AG08395 (cell line): ENCODE measurements at regions not wholly inside any gene's neighbourhood (a gene's known extent, or its start where the extent isn't known, plus 50 kb on each side); places are given as distances from the start of the nearest gene placed in this dataset.

Source experiments
- DNase-seq: peaks from one replicate; pipeline ENCODE4 v3.0.0; 2012; ENCODE audit warnings: mixed read lengths, low spot score

DNA sequence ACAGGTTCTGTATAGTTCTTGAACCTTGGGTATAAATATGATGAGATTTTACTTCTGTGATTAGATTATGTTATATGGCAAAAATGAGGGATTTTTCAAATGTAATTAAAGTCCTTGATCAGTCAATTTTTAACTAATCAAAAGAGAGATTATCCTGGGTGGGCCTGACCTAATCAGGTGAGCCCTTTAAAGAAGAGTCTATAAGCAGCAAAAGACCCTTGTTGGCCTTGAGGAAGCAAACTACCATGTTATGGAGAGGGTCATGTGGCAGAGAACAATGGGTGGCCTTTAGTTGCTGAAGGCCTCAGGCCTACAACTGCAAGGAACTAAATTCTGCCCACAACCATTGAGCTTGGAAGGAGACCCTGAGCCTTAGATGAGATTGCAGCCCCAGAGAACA lies 102.5 kb upstream of the RIPOR2 start:
- no peak for DNase-seq

DNA sequence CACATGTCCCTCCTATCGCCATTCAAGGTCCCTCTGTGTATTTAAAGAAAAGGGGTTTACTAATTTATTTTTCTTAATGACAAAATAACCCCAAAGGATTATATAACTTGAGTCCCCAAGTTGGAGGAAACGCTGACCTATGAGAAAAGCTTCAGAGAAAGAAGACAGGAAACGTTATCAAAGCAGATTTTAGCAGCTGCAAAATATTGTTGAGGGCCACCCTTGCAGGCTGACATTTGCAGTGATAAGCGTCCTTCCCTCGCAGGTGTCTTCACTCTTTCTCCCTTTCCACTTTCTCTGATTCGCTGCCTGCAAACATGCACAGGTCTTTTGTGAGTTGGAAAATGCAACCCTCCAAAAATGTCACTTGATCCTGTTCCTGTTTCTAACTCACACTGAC lies 103.2 kb upstream of the RIPOR2 start:
- DNase-seq = no peak

DNA sequence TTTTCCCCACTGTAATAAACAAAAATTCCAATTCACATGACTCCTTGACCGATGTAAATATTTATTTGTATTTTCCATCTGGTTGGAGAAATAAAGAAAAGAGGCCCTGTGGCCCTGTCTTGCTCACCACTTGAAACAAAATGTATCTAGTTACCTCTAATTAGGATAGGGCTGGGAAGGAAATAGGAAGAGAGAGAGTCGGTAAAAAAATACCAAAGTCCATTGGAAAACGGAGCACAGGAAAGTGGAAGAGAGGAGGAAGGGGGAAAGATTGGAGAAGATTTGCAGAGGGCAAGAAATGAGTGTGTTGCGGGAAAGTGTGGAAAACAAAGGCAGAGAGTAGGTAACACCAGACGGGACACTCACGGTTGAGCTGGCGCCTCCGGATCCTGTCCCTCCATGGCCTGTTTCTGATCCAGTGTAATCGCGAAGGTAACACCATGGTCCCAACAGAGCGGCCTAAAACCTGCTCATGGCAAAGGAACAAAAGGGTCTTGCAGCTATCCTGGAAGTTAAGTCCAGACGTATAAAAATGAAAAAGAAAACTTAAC lies 105.8 kb upstream of the RIPOR2 start:
- DNase-seq = no peak

DNA sequence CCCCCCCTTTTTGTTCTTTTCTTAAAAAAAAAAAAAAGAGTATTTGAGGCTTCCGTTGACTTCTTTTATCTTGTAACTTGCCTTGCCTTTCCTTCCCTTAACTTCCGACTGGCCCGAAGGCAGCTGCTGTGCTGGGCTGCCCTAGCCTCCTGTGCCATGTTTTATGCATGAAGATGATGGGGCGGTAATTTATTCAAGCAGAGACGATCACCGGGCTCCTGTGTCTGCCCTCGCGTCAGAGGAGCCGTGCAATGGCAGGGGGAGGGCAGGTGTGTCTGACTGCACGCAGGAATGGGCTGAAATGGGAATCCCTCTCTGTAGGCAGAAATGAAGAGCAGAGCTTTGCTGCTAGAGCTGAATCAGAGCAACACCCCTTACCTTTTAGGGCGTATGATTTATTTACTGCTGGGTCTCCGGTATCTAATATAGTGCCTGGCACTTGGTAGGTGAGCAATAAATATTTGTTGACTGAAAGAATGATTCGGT lies 106.3 kb upstream of the RIPOR2 start:
- no peak for DNase-seq

DNA sequence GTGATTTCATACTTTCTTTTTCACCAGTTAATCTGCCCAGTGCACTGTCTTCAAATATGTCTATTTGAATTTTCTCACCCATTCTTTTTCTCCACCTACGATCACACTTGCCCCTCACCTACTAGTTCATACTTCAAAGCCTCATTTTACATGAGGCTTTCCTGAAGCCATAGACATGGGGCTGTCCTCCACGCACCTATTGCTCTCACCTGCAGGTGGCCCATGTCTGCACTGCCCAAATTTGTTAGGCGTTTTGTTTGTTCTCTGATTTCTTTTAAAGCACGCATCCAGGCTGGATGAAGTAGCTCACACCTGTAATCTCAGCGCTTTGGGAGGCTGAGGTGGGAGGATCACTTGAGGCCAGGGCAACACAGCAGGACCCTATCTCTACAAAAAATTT lies 106.8 kb upstream of the RIPOR2 start:
- DNase-seq = no peak

DNA sequence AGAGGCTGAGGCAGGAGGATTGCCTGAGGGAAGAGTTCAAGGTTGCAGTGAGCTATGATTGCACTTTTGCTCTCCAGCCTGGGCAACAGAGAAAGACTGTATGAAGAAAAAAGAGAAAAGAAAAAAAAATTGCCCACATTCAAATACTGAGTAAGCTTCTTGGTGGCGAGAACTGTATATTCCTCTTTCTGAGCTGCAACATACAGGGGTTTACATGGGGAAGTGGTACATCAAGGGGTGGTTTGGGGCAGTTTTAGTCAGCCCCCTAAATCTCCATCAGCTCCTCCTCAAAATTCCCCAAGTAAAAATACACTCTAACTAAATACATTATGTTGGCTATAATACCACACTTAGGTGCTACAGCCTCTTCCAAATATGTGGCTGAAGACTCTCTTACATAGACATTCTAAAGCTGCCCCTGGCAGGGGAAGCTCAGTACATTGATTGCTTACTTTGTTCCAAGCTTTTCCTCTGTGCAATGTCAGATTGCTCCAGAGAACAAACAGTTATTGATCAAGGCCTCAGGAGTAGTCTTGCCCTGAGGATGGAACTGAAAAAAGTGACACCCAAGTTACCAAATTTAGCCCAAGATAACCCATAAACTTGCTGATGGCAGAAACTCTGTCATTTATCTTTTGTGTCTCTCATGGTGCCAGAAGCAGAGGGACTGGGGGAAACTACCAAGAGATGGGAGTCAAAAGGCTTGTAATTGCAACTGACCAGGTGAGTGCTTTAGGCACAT lies 107.4 kb upstream of the RIPOR2 start:
- no peak for DNase-seq

DNA sequence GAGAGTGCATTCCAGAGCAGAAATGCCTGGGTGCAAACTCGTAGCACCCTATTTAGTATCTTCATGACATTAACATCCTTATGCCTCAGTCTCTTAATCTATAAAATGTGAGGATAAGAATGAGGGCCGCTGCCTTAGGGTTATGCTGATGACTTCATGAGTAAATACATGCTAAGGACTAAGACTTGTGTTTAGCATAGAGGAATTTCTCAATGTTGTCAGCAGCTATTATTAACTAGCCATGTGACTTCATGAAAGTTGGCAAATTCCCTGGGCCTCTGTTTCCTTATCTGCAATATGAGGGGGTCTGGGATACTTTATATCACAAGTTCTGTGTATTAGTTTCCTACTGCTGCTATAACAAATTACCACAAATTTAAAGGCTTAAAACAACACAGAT lies 108.1 kb upstream of the RIPOR2 start:
- no peak for DNase-seq

DNA sequence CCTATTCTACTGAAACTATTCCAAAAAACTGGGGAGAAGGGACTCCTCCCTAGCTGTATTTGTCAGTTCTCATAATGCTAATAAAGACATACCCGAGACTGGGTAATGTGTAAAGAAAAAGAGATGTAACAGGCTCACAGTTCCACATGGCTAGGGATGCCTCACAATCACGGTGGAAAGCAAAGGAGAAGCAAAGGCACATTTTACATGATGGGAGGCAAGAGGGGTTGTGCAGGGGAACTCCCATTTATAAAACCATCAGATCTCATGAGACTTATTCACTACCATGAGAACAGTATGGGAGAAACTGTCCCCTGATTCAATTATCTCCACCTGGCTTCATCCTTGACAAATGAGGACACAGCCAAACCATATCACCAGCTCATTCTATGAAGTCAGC lies 111.2 kb upstream of the RIPOR2 start:
- DNase-seq = no peak

DNA sequence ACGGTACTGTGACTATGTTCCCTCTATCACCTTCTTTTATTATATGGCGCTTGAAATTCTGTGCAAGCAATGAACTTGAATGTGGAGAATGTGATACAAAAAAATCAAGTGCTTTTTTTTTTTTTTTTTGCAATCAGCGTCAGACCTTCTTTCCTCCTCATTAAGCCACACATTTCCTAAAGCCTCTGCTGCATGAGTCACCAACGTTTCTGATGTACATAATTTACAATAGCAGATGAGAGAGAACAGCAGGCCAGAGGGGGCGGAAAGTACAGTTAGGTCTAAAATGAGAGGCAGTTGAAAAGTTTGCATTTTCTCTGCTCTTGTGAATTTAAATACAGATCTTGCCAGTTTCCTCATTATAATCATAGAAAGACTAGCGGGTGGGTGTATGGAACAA lies 114.6 kb upstream of the RIPOR2 start:
- DNase-seq = peak; percentile 47

DNA sequence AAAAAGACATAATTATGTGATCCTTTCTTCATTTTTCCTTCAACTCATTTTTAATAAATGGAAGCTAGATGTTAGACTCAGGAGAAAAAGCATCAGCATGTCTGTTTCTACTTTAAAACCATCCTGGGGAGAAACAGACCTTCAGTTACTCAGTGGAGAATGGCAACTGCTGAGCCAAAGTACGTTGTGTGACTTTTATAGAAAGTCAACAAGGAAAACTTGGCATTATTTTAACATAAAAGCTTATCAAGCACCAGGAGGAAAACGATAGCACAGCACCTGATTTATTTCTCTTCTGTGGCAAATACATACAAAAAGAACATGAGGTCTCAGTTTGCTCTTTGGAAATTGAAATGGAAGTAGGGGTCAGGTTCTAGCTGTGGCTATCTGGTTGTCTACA lies 115.3 kb upstream of the RIPOR2 start:
- no peak for DNase-seq

DNA sequence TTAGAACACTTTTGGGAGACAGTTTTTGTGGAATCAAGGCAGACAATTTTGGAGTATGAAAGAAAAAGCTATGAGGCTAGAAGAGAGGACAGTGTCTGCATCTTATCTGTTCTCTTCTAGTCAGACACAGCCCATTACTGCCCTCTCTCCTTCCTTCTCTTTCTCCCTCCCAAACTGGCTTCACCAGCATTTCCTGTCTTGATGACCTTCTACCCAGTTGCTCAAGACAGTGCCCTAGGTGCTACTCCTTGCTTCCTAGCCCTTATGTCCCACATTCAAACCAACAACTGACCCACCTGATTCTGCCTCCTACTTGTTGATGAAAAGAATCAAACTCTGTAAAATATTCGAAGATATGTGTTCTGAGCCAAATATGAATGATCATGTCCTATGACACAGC lies 116.4 kb upstream of the RIPOR2 start:
- no peak for DNase-seq

DNA sequence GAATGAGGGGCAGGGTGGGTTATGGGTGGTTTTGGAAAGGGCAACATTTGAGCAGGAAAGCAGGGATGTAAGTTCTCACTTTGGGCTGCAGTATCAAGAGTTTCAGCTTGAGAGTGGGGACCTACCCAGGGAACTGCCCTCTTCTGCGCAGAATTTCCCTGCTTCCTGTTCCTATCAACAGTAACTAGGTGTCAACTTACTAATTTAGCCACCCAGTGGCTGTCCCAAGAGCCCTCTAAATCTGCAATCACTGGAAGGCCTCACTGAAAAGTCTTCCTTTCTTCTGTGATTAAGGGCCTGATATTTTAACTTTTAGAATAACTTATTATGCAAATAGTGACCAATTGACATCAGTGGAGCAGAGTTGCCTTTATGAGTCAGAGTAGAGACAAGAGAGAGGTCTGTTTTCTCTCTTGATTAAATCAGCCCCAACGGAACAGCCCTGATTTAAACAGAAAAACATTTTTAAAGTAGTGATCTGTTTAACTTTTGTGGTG lies 118.2 kb upstream of the RIPOR2 start:
- DNase-seq = peak; percentile 68

DNA sequence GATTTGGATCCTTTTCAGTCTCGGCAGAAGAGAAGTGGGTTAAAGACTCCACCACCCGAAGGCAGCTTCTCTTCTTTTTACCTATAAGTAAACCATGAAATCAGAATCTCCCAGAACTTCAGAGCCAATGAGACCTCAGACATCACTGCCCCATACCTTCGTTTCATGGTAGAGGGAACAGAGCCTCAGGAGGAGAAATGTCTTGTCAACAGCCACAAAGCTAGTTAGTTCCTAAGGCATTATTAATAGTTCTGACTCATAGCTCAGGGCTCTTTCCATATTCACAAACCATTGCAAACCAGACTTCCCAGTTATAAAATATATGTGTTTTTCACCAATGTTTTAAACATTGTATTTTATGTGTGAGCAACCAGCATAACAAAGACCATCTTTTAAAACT lies 118.7 kb upstream of the RIPOR2 start:
- DNase-seq = peak; percentile 77

DNA sequence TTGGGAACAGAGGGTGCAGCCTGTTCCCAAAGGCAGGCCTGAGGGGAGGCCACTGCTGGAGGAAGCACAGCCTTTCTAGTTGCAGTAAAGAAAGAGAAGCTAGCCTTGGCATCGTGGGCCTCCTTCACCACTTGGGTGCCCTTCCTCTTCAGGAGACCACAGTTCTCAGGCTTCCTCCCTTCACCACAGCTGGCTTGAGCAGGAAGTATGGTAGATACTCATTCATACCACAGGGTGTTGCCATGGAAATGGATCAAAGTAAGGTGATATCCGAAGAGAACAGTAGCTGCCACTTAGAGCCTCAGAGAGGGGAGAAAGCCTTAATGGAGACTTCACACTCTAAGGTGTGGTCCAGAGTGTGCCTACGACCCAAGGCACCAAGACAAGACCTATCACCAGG lies 120.4 kb upstream of the RIPOR2 start:
- no peak for DNase-seq

DNA sequence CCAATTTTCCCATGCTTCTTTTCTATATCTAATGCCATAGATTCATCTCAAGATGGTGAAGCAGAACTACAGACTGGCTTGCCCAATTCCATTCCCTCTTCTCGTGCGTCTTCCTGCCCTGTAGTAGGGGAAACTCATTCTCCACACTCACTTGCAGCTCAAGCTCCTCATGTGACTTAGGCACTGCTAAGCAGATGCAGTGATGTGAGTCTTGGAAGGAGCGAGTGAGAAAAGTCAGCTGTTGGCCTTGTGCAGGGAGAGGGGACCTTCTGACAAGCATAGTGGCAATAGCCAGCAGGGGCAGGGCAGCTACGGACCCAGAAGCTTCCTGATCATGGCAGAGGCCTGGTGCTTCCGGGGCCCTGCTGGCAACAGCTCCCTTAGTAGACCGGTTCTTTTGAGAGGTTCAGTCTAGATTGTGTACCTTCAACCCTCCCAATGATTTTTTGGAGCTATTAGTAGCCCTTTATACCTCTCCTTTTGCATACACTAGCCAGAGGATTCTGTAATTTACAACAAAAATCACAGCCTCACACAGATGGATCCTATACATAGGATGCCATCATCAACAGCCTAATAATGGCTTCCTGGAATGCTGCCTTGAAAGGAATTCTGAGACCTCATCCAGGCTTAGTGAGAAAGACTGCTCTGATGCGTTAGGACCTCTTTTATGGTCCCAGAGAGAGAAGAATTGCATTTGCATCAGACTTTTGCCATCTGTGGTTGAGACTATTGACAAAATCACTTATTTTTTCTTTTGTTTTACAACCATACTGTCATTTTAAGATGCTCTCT lies 121.5 kb upstream of the RIPOR2 start:
- no peak for DNase-seq

DNA sequence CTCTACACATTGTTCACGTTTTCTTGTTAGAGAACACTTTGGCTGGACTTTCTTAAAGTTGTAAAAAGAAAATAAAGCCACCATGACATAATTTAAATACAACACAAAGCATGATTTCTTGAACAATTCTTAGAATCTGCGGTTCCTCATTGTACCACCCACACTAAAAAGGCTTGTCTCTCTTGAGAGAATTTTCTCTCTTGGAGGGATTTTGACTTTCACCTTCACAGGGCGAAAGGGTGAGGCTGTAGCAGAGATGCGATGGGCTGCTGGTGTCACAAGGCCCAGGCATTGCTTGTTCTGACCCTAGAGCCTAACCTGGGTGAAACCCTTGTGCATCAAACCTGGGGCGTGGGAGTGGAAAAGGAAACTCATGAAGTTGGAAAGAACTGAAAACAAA lies 122.7 kb upstream of the RIPOR2 start:
- DNase-seq = no peak

DNA sequence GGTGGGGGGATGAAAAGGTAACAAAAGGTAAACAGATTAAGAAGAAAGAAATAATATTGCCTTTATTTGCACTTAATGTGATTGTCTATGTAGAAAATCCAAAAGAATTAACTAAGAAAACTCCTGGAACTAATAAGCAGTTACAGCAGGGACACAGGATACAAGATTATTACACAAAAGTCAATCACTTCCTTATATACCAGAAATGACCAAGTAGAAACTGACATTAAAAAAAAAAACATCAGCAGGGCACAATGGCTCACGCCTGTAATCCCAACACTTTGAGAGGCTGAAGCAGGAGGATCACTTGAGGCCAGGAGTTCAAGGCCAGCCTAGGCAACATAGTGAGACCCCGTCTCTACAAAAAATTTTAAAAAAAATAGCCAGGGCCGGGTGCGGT lies 123.2 kb upstream of the RIPOR2 start:
- no peak for DNase-seq

DNA sequence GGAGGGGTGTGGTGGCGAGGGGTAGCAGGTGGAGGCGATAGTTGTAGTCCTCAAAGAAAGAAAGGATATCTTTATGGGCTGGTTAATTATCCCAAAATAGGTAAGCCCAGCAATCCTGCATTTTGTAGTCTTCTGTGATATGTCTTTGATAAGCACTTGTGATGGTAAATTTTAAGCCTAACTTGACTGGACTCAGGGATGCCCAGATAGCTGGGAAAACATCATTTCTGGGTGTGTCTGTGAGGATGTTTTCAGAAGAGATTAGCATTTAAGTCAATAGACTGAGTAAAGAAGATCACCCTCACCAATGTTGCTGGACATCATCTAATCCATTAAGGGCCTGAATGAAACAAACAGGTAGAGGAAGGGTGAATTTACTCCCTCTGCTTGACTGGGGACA lies 124.8 kb upstream of the RIPOR2 start:
- DNase-seq = no peak

DNA sequence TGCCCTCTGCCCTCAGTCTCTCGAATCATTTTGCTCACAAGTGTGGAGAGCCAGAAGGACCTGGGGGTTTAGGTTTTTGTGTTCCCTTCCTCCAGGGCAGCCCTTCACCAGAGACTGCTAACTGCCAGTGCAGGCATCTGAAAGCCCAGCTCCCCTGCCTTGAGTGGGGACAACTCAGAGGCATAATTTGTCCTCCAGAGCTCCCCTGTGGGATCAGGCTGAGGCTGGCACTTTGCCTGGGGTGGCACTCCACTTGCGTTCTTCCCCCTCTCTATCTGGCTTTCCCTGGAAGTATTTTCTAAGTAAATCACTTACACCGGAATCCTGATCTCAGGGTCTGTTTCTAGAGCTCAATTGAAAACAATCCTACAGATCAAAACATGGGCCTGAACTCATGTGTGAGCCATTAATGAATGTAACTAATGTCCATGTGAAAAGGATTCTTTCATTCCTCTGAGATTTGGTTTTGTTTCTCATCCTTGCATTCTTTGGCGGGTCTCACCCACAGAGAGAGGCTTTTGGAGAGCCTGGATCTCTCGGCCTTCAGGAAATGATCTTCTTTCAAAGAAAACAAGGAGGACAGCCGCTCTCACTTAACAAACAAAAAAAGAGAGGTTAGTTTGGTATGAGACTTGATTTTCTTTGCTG lies 125.7 kb upstream of the RIPOR2 start:
- DNase-seq = peak; percentile 63

DNA sequence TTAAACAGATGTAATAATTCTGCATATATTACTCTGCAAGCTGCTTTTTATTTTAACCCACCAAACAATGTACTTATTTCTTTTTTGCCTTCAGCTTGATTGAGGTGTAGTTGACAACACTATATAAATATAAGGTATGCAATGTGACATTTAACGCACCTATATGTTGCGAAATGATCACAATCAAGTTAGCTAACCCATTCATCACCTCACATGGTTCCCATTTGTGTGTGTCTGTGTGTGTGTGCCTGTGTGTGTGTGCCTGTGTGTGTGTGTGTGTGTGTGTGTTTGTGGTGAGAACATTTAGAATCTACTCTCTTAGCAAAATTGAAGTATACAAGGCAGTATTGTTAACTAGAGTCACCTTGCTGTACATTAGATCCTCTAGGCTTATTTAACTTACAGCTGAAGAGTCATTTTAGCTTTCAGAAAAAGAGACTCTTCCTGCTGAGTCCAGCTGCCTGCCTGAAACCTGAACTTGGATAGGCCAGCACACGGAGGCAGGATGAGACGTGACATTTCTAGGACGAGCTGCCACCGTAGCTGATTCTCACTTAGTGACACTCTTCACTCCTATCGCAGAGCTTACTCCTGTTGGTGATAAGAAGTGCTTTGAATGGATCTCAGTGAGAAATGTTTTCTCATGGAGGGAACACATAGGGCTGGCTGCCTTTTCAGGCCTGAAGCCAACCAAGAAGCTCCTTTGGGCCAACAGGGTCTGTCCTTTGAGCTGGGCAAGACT lies 126.5 kb upstream of the RIPOR2 start:
- DNase-seq = no peak

DNA sequence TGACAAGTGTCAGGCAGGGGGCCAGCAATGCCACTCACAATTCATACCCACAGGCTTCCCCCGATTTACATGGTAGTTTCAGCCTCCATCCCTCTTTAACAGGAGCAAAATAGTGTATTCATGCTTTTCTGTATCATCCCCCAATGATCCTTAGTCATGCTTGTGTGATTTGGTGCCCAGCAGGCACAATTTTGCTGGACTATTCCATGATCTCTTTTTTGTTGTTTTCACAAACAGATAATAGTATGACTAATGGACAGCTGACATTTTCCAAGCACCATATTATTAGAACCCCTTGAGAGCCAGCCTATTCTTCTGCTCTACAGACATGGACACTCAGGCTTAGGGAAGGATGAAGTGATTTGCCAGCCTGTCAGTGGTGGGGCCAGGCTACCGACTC lies 128.2 kb upstream of the RIPOR2 start:
- no peak for DNase-seq

DNA sequence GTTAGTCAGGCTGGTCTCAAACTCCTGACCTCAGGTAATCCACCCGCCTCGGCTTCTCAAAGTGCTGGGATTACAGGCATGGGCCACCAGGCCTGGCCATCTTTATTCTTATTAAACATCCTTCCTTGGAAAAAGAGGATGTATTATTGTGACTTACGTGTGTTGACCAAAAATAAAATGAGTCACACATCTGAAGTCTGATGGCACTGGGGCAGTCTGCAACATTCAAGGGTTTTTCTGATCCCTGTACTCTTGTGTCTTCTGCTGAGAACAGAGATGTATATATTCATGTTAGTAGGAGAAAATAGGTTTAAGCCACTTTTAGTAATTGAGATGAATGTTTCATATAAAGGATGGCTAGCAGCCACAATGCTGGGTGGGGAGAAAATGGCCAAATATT lies 129.9 kb upstream of the RIPOR2 start:
- DNase-seq = no peak
